ENCODE measurements at regions not wholly inside any gene's neighbourhood (a gene's known extent, or its start where the extent isn't known, plus 50 kb on each side); places are given as distances from the start of the nearest gene placed in this dataset.

DNA sequence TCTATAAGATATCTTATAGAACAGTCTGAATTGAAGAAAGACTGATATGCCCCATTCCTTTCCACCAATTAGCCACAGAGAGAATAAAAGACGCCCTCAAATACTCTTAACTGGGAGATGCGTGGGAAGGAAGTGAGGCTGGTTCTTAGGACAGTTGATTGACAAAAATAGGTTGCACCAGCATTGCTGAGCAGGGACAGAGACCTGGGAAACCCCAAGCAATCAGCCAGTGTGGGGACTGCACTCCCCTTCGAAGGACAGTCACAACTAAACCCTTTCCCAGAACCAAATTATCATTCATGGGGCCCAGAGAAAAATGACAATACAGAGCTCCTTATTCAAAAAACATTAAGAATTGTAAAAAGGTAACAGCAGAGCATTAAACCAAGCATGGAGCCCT is 196.9 kb upstream of the GHITM start:
- H3K9me3 ChIP-seq: no peaks in the 10 kb centered on the region
- H3K4me3 ChIP-seq: no peak overlapping the region
- no peaks in the 10 kb centered on the region for H3K36me3 ChIP-seq
- no peak for TF ChIP-seq POLR2A (IDR thresholded peaks at IDR 0.05)
- no peak for TF ChIP-seq POLR2AphosphoS5 (IDR thresholded peaks at IDR 0.05; ENCODE audit: insufficient read depth in 1 of 2, low read depth in 1 of 2)
- TF ChIP-seq, protein P1, sequence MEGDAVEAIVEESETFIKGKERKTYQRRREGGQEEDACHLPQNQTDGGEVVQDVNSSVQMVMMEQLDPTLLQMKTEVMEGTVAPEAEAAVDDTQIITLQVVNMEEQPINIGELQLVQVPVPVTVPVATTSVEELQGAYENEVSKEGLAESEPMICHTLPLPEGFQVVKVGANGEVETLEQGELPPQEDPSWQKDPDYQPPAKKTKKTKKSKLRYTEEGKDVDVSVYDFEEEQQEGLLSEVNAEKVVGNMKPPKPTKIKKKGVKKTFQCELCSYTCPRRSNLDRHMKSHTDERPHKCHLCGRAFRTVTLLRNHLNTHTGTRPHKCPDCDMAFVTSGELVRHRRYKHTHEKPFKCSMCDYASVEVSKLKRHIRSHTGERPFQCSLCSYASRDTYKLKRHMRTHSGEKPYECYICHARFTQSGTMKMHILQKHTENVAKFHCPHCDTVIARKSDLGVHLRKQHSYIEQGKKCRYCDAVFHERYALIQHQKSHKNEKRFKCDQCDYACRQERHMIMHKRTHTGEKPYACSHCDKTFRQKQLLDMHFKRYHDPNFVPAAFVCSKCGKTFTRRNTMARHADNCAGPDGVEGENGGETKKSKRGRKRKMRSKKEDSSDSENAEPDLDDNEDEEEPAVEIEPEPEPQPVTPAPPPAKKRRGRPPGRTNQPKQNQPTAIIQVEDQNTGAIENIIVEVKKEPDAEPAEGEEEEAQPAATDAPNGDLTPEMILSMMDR (IDR thresholded peaks at IDR 0.05): no peak
- DNase-seq (ENCODE audit: extremely low spot score in 2 of 2): no peak
- H3K27me3 ChIP-seq: no peaks in the 10 kb centered on the region
- no peak overlapping the region for H3K27ac ChIP-seq
- no peaks in the 10 kb centered on the region for H3K4me1 ChIP-seq
- intact Hi-C loops (cut with DNase I): no loop called here

DNA sequence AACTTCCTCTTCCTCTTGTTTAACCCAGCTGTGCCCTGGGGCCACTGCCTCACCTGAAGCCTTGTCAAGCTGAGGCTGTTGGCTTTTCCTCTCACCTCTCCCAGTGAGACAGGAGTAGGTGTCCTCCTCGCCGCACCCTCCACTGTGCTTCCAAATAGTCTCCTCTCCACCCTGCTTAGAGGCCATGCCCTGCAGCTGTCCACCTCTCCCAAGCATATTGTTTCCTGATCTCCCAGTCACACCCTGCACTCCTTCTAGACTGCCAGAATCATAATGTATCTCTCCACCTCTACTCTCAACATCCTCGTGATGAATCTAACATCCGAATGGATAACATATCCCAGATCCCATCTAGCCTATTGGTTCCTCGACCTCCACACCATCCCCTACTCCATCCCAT is 196.3 kb upstream of the GHITM start:
- no peak overlapping the region for H3K27ac ChIP-seq
- no peaks in the 10 kb centered on the region for H3K36me3 ChIP-seq
- H3K27me3 ChIP-seq: no peaks in the 10 kb centered on the region
- H3K4me3 ChIP-seq: no peak overlapping the region
- H3K9me3 ChIP-seq: no peaks in the 10 kb centered on the region
- intact Hi-C loops (cut with DNase I): no loop called here
- no peak for DNase-seq (ENCODE audit: extremely low spot score in 2 of 2)
- TF ChIP-seq, protein P1 (IDR thresholded peaks at IDR 0.05): no peak
- TF ChIP-seq POLR2AphosphoS5 (IDR thresholded peaks at IDR 0.05; ENCODE audit: insufficient read depth in 1 of 2, low read depth in 1 of 2) (no peak), POLR2A (IDR thresholded peaks at IDR 0.05) (no peak)
- H3K4me1 ChIP-seq: no peaks in the 10 kb centered on the region

DNA sequence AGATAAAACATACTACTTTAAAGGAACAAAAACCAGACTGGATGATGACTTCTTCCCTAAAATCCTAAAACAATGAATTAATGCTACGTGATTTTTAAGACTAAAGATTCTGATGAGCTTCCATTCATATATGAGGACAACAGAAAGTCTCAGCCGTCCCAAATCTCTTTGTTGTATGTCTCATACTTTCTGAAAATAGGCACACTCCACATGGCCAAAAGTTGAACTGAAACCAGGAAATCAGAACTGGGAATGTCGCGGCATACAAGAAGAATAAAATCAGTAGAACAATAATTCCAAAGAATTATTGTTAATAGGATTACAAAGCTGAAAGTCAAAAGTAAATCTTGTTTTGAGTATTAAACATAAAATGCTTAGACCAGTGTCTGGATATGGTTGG is 195.4 kb upstream of the GHITM start:
- Histone ChIP-seq H3K9me3 (no peaks in the 10 kb centered on the region), H3K27me3 (no peaks in the 10 kb centered on the region), H3K27ac (no peak overlapping the region), H3K36me3 (no peaks in the 10 kb centered on the region), H3K4me1 (no peaks in the 10 kb centered on the region), H3K4me3 (no peak overlapping the region)
- TF ChIP-seq, protein P1 (IDR thresholded peaks at IDR 0.05): no peak
- no peak for DNase-seq (ENCODE audit: extremely low spot score in 2 of 2)
- intact Hi-C loops (cut with DNase I): no loop called here

DNA sequence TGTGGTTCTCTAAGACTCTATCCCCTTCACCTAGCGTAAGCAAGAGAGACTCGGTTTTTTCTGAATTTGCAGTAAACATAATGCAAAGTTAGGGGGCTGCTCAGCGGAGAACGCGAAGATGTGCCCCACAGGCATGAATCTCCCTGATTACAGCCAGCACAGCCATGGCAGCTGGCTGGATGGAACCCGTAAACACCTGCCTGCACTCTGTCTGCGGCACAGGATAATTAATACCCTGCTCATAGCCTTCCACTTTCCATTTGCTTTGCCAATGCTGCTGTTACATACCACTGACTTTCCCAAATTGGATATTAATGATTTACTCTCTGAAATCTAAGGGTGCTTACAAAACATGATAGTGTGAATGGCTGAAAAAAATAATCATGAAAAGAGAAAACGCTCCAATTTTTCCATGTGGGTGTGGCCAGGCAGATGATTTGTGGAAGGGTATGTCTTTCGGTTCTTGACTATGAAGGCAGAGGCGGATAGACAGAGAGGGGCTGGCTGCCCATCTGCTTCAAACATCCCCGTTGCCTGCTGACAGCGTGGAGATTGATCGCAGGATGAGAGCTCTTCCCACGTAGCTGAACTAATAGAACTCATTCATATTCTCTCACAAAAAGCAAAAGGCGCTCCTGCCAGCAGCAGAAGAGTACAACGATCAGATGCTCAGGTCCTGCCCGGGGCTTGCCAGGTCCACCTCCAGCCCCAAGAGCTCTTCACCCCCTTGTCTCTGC is 193.2 kb upstream of the GHITM start:
- no peak for DNase-seq (ENCODE audit: extremely low spot score in 2 of 2)
- Histone ChIP-seq H3K27me3 (no peaks in the 10 kb centered on the region), H3K9me3 (no peaks in the 10 kb centered on the region), H3K27ac (no peak overlapping the region), H3K4me1 (no peaks in the 10 kb centered on the region), H3K36me3 (no peaks in the 10 kb centered on the region), H3K4me3 (no peak overlapping the region)
- intact Hi-C loops (cut with DNase I): no loop called here
- TF ChIP-seq, protein P1 (IDR thresholded peaks at IDR 0.05): no peak
- TF ChIP-seq POLR2A (IDR thresholded peaks at IDR 0.05) (no peak), POLR2AphosphoS5 (IDR thresholded peaks at IDR 0.05; ENCODE audit: insufficient read depth in 1 of 2, low read depth in 1 of 2) (no peak)

DNA sequence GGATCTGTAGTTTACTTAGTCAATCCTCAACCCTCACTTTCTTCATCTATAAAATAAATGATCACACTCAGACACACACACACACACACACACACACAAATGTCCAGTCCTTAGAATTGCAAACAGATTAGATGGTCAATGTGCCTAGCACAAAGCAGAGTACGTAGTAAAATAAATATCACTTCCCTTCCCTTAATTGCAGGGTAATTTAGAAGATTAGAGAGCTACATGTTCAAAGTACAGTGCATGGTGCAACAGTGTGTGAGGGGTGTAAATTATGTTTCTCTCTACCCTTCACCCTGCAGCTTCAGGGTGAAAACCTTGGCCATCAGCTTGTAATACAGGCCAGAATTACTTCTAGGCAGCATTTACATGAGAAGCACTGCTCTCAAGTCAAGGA is 187.0 kb upstream of the GHITM start:
- no peaks in the 10 kb centered on the region for H3K9me3 ChIP-seq
- no peaks in the 10 kb centered on the region for H3K27me3 ChIP-seq
- DNase-seq (ENCODE audit: extremely low spot score in 2 of 2): no peak
- no peak overlapping the region for H3K27ac ChIP-seq
- no peaks in the 10 kb centered on the region for H3K36me3 ChIP-seq
- TF ChIP-seq POLR2AphosphoS5 (IDR thresholded peaks at IDR 0.05; ENCODE audit: insufficient read depth in 1 of 2, low read depth in 1 of 2) (no peak), POLR2A (IDR thresholded peaks at IDR 0.05) (no peak)
- no peaks in the 10 kb centered on the region for H3K4me1 ChIP-seq
- no peak overlapping the region for H3K4me3 ChIP-seq
- intact Hi-C loops (cut with DNase I): no loop called here

Measured in vagina (tissue), 2 donors.